Endodermal cell (in vitro differentiated cells): ENCODE measurements at regions not wholly inside any gene's neighbourhood (a gene's known extent, or its start where the extent isn't known, plus 50 kb on each side); places are given as distances from the start of the nearest gene placed in this dataset.

Experiments used
- DNase-seq: peaks from one replicate; pipeline ENCODE4 v3.0.0-alpha.2; 2017
- H3K27ac ChIP-seq: 2 replicates; pipeline ENCODE4 v1.5.1; 2013; ENCODE audit warnings: mild to moderate bottlenecking, low read depth, low read length, moderate library complexity
- H3K27me3 ChIP-seq: 2 replicates; pipeline ENCODE4 v1.6.1; 2013; ENCODE audit warnings: mild to moderate bottlenecking, low read length, moderate library complexity; ENCODE audit not compliant: insufficient read depth, control insufficient read depth, poor library complexity, severe bottlenecking
- H3K36me3 ChIP-seq: 2 replicates; pipeline ENCODE4 v1.7.0; 2013; ENCODE audit warnings: mild to moderate bottlenecking, low read length, moderate library complexity; ENCODE audit not compliant: control insufficient read depth, insufficient read depth
- H3K4me1 ChIP-seq: one replicate; pipeline ENCODE4 v1.7.0; 2013; ENCODE audit warnings: low read length; ENCODE audit not compliant: control insufficient read depth, insufficient read depth
- H3K4me3 ChIP-seq: 2 replicates; pipeline ENCODE4 v1.5.1; 2013; ENCODE audit warnings: mild to moderate bottlenecking, low read length, moderate library complexity
- H3K9ac ChIP-seq: 2 replicates; pipeline ENCODE4 v1.6.1; 2013; ENCODE audit warnings: mild to moderate bottlenecking, low read length, moderate library complexity; ENCODE audit not compliant: poor library complexity, severe bottlenecking; ENCODE audit errors: extremely low read depth
- H3K9me3 ChIP-seq: 2 replicates; pipeline ENCODE4 v1.6.1; 2013; ENCODE audit warnings: mild to moderate bottlenecking, low read length, moderate library complexity; ENCODE audit not compliant: control insufficient read depth
- H3K27ac Mint-ChIP-seq: 2 replicates; pipeline ENCODE4 v1.8.0; 2020; ENCODE audit warnings: mixed read lengths
- H3K27me3 Mint-ChIP-seq: 2 replicates; pipeline ENCODE4 v1.8.0; 2021; ENCODE audit warnings: mild to moderate bottlenecking, mixed read lengths; ENCODE audit not compliant: insufficient read depth
- H3K36me3 Mint-ChIP-seq: 2 replicates; pipeline ENCODE4 v1.8.0; 2020; ENCODE audit warnings: low read depth, mixed read lengths
- H3K4me1 Mint-ChIP-seq: 2 replicates; pipeline ENCODE4 v1.8.0; 2020; ENCODE audit warnings: mixed read lengths
- H3K4me3 Mint-ChIP-seq: 2 replicates; pipeline ENCODE4 v1.8.0; 2020; ENCODE audit warnings: mild to moderate bottlenecking, moderate library complexity, mixed read lengths
- H3K9me3 Mint-ChIP-seq: 2 replicates; pipeline ENCODE4 v1.8.0; 2020; ENCODE audit warnings: mild to moderate bottlenecking, mixed read lengths
- WGBS, 2 experiments: methylation state at CpG; one replicate each; pipeline versions ENCODE4 v1.1.5 to v1.1.7; 2013; ENCODE audit warnings: missing lambda C conversion rate in 2 of 2, mixed read lengths in 1 of 2; ENCODE audit not compliant: insufficient coverage in 1 of 2, insufficient read length in 1 of 2; 5-methylcytosine and 5-hydroxymethylcytosine counted together
- TF ChIP-seq, protein P1 (sequence below): fragments of 200-600 bp; sonication (generic); conservative IDR thresholded peaks from 2 replicates; pipeline ENCODE4 v1.5.0; 2021; ENCODE audit warnings: antibody characterized with exemption, mild to moderate bottlenecking

DNA sequence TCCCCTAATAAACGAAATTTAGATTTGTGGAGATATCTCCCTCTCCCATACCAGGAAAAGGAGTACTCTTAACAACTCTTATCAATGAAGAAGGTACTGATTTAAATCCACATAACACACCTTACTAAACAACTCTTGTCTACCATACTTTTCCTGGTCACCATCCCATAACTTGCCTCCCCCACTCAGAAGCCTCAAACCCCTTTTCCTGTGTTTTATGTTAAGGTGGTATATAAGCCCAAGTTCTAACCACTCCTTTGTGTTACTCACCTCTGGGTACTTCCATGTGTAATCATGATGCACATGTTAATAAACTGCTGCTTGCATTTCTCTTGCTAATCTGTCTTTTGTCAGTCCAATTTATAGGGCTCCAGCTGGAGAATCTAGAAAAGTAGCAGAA lies 330.7 kb downstream of the CD83 start:
- Histone ChIP-seq H3K9me3 (peaks cover 20% of the 10 kb centered on the region), H3K27ac (no peak overlapping the region), H3K9ac (no peak overlapping the region), H3K36me3 (no peaks in the 10 kb centered on the region), H3K4me3 (peak overlapping the region; percentile 21), H3K27me3 (no peaks in the 10 kb centered on the region), H3K4me1 (peaks cover 19% of the 10 kb centered on the region)
- Mint-ChIP-seq H3K9me3 (peaks cover 25% of the 10 kb centered on the region), H3K4me3 (no peak overlapping the region), H3K36me3 (peaks cover 55% of the 10 kb centered on the region), H3K4me1 (peaks cover 38% of the 10 kb centered on the region), H3K27ac (no peak overlapping the region), H3K27me3 (no peaks in the 10 kb centered on the region)
- DNase-seq = no peak
- TF ChIP-seq, protein P1, sequence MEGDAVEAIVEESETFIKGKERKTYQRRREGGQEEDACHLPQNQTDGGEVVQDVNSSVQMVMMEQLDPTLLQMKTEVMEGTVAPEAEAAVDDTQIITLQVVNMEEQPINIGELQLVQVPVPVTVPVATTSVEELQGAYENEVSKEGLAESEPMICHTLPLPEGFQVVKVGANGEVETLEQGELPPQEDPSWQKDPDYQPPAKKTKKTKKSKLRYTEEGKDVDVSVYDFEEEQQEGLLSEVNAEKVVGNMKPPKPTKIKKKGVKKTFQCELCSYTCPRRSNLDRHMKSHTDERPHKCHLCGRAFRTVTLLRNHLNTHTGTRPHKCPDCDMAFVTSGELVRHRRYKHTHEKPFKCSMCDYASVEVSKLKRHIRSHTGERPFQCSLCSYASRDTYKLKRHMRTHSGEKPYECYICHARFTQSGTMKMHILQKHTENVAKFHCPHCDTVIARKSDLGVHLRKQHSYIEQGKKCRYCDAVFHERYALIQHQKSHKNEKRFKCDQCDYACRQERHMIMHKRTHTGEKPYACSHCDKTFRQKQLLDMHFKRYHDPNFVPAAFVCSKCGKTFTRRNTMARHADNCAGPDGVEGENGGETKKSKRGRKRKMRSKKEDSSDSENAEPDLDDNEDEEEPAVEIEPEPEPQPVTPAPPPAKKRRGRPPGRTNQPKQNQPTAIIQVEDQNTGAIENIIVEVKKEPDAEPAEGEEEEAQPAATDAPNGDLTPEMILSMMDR = no peak
- 89 to 95% methylated on average over 1 of the region's 1 CpG for WGBS, 2 experiments

DNA sequence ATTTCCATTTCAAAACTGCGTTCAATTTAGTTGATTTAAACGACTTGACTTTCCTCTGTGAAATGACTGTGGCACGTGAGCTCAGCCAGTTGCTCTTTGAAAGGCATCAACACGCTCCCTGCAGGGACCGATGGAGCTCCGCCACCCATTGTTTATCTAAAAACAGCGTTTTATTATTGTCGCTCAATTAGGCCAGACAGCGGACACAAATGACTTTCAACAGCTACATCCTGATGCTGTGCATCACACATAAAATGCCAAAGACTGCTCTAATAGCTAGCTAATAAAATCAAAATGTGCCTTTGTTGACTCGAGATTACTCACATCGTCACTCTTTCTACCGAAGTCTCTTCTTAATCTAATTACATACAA lies 332.5 kb downstream of the CD83 start:
- Histone ChIP-seq H3K4me3 (no peak overlapping the region), H3K27ac (peak overlapping the region; percentile 13), H3K36me3 (no peaks in the 10 kb centered on the region), H3K4me1 (peaks cover 5% of the 10 kb centered on the region), H3K9ac (no peak overlapping the region), H3K9me3 (peaks cover 20% of the 10 kb centered on the region), H3K27me3 (no peaks in the 10 kb centered on the region)
- Mint-ChIP-seq H3K27me3 (no peaks in the 10 kb centered on the region), H3K4me3 (no peak overlapping the region), H3K36me3 (peaks cover 56% of the 10 kb centered on the region), H3K27ac (no peak overlapping the region), H3K9me3 (peaks cover 25% of the 10 kb centered on the region), H3K4me1 (peaks cover 31% of the 10 kb centered on the region)
- 64 to 71% methylated on average over 12 of the region's 12 CpGs for WGBS, 2 experiments
- TF ChIP-seq, protein P1 = no peak
- no peak for DNase-seq

DNA sequence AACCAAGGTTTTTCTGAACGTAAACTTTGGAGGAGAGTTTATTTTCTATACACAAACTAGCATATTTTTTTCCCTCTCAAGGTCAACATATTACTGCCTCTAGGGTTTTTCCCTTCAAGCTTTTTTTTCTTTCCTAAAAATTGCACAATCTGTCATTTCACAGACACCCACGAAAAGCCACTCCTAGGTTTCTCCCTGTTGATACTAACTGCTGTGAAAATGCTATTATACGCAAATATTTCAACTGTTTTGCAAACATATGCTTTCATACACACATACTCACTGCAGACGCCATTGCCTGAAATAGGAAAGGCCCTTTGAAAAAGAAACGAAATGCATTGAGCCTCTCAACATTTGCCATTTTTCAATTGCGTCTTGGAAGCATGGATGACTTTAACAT lies 333.0 kb downstream of the CD83 start:
- DNase-seq = no peak
- 91 to 95% methylated on average over 3 to 6 of the region's 6 CpGs for WGBS, 2 experiments
- H3K36me3 ChIP-seq = no peaks in the 10 kb centered on the region
- peaks cover 20% of the 10 kb centered on the region for H3K9me3 ChIP-seq
- no peak overlapping the region for H3K27ac ChIP-seq
- peaks cover 25% of the 10 kb centered on the region for H3K9me3 Mint-ChIP-seq
- H3K4me1 Mint-ChIP-seq = peaks cover 31% of the 10 kb centered on the region
- no peak overlapping the region for H3K4me3 Mint-ChIP-seq
- TF ChIP-seq, protein P1 = no peak
- no peak overlapping the region for H3K4me3 ChIP-seq
- no peak overlapping the region for H3K27ac Mint-ChIP-seq
- H3K9ac ChIP-seq = no peak overlapping the region
- no peaks in the 10 kb centered on the region for H3K27me3 Mint-ChIP-seq
- peaks cover 9% of the 10 kb centered on the region for H3K4me1 ChIP-seq
- no peaks in the 10 kb centered on the region for H3K27me3 ChIP-seq
- H3K36me3 Mint-ChIP-seq = peaks cover 52% of the 10 kb centered on the region
